Stimulated activated CD4-positive, alpha-beta T cell treated with anti-CD3 and anti-CD28 coated beads, Interleukin-2, amount 100 ng/mL, for 24 hours (primary cell): ENCODE measurements at regions not wholly inside any gene's neighbourhood (a gene's known extent, or its start where the extent isn't known, plus 50 kb on each side); places are given as distances from the start of the nearest gene placed in this dataset.

Experiments used
- DNase-seq, 2 donors: peaks; one replicate each; pipeline ENCODE4 v3.0.0-alpha.2; 2020

GRCh38 chr3:174786825-174787224 lies 72.3 kb upstream of the NAALADL2 start:
- no peak for DNase-seq

DNA sequence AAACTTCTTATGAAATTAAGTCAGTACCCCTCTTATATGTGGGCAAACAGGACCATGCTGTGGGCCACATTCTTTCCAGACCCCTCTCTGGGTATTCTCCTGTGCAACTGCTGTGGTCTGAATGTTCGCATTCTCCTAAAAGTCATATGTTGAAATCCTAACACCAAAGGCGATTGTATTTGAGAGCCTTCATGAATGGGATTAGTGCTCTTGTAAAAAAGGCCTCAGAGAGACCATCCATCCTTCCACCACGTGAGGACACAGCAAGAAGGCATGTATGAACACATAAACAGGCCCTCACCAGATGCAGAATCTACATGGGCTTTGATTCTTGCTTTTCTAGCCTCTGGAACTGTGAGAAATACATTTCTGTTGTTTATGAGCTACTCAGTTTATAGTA lies 68.0 kb upstream of the NAALADL2 start:
- DNase-seq: no peak

DNA sequence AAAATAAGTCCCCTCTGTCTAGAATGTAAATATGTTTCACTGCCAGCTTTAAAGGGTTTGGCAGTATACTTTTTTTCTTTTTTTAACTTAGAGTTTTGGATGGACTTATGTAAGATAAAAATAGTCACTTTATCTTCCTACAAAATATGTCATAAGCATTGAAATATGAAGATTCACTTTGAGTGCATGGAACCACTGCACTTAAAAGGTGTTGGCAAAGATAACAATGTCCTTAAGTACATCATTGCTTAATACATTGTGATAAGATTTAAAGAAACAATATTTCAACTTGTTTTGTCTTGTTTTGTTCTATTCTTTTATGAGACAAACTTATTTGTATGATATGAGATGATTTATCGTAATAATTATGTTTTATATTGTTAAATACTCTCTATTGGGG lies 66.3 kb upstream of the NAALADL2 start:
- no peak for DNase-seq
